WTC11 (cell line): ENCODE measurements at regions not wholly inside any gene's neighbourhood (a gene's known extent, or its start where the extent isn't known, plus 50 kb on each side); places are given as distances from the start of the nearest gene placed in this dataset.

Source experiments
- ATAC-seq: fragments of 200-7000 bp; cut with Tn5 transposase; 2 replicates; pipeline ENCODE4 v1.10.0; 2021; ENCODE audit warnings: mild to moderate bottlenecking, moderate library complexity
- CTCF ChIA-PET: fragments of 300-600 bp; sonication (Branson Sonifier 250); formaldehyde crosslinking; loops from one replicate; lab custom pipeline; 2021; ENCODE audit warnings: antibody characterized with exemption; lab: Charles Lee
- POLR2A ChIA-PET: fragments of 350-600 bp; sonication (Branson Sonifier 250); formaldehyde crosslinking; loops from one replicate; lab custom pipeline; 2021; ENCODE audit warnings: antibody characterized with exemption; lab: Charles Lee
- DNase-seq: peaks from one replicate; pipeline ENCODE4 v3.0.0; 2021; ENCODE audit warnings: low spot score
- H3K27ac Mint-ChIP-seq: 2 replicates; pipeline ENCODE4 v1.8.0; 2021; ENCODE audit warnings: mixed read lengths
- H3K27me3 Mint-ChIP-seq: 2 replicates; pipeline ENCODE4 v1.8.0; 2021; ENCODE audit warnings: low read depth, mild to moderate bottlenecking, moderate library complexity, mixed read lengths
- H3K36me3 Mint-ChIP-seq: 2 replicates; pipeline ENCODE4 v1.8.0; 2021; ENCODE audit warnings: mixed read lengths
- H3K4me1 Mint-ChIP-seq: 2 replicates; pipeline ENCODE4 v1.8.0; 2022; ENCODE audit warnings: mixed read lengths
- H3K4me3 Mint-ChIP-seq: 2 replicates; pipeline ENCODE4 v1.8.0; 2021; ENCODE audit warnings: mild to moderate bottlenecking, moderate library complexity, mixed read lengths
- H3K9me3 Mint-ChIP-seq: 2 replicates; pipeline ENCODE4 v1.8.0; 2021; ENCODE audit warnings: mixed read lengths
- ATF1 ChIP-seq: sonication (generic); formaldehyde crosslinking; IDR thresholded peaks from 2 replicates; pipeline ENCODE4 v1.8.1; 2023; ENCODE audit warnings: mild to moderate bottlenecking, moderate library complexity, missing genetic modification reagents
- ESRRA ChIP-seq: sonication (generic); formaldehyde crosslinking; IDR thresholded peaks from 2 replicates; pipeline ENCODE4 v1.8.1; 2022; ENCODE audit warnings: mild to moderate bottlenecking, missing genetic modification reagents, borderline replicate concordance
- IRF2 ChIP-seq: sonication (generic); formaldehyde crosslinking; IDR thresholded peaks from 2 replicates; pipeline ENCODE4 v1.8.0; 2022; ENCODE audit warnings: low read depth, missing genetic modification reagents, borderline replicate concordance
- KAT7 ChIP-seq: sonication (generic); formaldehyde crosslinking; IDR thresholded peaks from 2 replicates; pipeline ENCODE4 v1.8.1; 2023; ENCODE audit warnings: missing genetic modification reagents, mild to moderate bottlenecking, borderline replicate concordance
- MYBL2 ChIP-seq: sonication (generic); formaldehyde crosslinking; IDR thresholded peaks from 2 replicates; pipeline ENCODE4 v1.8.1; 2023; ENCODE audit warnings: mild to moderate bottlenecking, moderate library complexity, missing genetic modification reagents
- NFE2L1 ChIP-seq: sonication (generic); formaldehyde crosslinking; IDR thresholded peaks from 2 replicates; pipeline ENCODE4 v1.8.1; 2023; ENCODE audit warnings: missing genetic modification reagents
- NFYB ChIP-seq: sonication (generic); formaldehyde crosslinking; conservative IDR thresholded peaks from 2 replicates; pipeline ENCODE4 v1.8.0; 2022; ENCODE audit warnings: low read depth, missing genetic modification reagents
- PRRX2 ChIP-seq: fragments of 250-450 bp; sonication (Bioruptor Pico); IDR thresholded peaks from 2 replicates; pipeline ENCODE4 v1.8.0; 2021; ENCODE audit warnings: mild to moderate bottlenecking
- TP53 ChIP-seq: sonication (generic); formaldehyde crosslinking; IDR thresholded peaks from 2 replicates; pipeline ENCODE4 v1.8.1; 2023; ENCODE audit warnings: mild to moderate bottlenecking, missing genetic modification reagents
- ZBTB21 ChIP-seq: sonication (generic); formaldehyde crosslinking; IDR thresholded peaks from 2 replicates; pipeline ENCODE4 v1.8.1; 2023; ENCODE audit warnings: mild to moderate bottlenecking, missing genetic modification reagents, borderline replicate concordance
- ZNF121 ChIP-seq: sonication (generic); formaldehyde crosslinking; IDR thresholded peaks from 2 replicates; pipeline ENCODE4 v1.8.0; 2023; ENCODE audit warnings: missing genetic modification reagents
- ZNF263 ChIP-seq: sonication (generic); formaldehyde crosslinking; IDR thresholded peaks from 2 replicates; pipeline ENCODE4 v1.8.1; 2022; ENCODE audit warnings: low read depth, mild to moderate bottlenecking, moderate library complexity, missing genetic modification reagents
- ZNF396 ChIP-seq: fragments of 250-450 bp; sonication (Bioruptor Pico); IDR thresholded peaks from 2 replicates; pipeline ENCODE4 v1.8.0; 2021; ENCODE audit warnings: mild to moderate bottlenecking, moderate library complexity, borderline replicate concordance
- ZNF416 ChIP-seq: fragments of 250-450 bp; sonication (Bioruptor Pico); IDR thresholded peaks from 2 replicates; pipeline ENCODE4 v1.9.0; 2021; ENCODE audit warnings: mild to moderate bottlenecking, inconsistent platforms
- TF ChIP-seq, protein P1 (sequence below): sonication (generic); formaldehyde crosslinking; IDR thresholded peaks from 2 replicates; pipeline ENCODE4 v1.8.1; 2022; ENCODE audit warnings: mild to moderate bottlenecking, moderate library complexity, missing genetic modification reagents
- TF ChIP-seq, protein P2 (sequence below): sonication (generic); formaldehyde crosslinking; IDR thresholded peaks from 2 replicates; pipeline ENCODE4 v1.8.1; 2023; ENCODE audit warnings: mild to moderate bottlenecking, missing genetic modification reagents
- TF ChIP-seq, protein P3 (sequence below): sonication (generic); formaldehyde crosslinking; IDR thresholded peaks from 2 replicates; pipeline ENCODE4 v1.8.0; 2023; ENCODE audit warnings: missing genetic modification reagents
- TF ChIP-seq, protein P4 (sequence below): sonication (generic); formaldehyde crosslinking; conservative IDR thresholded peaks from 2 replicates; pipeline ENCODE4 v1.8.1; 2023; ENCODE audit warnings: mild to moderate bottlenecking, low read depth, missing genetic modification reagents, moderate library complexity
- TF ChIP-seq, protein P5 (sequence below): sonication (generic); formaldehyde crosslinking; IDR thresholded peaks from 2 replicates; pipeline ENCODE4 v1.8.1; 2023; ENCODE audit warnings: mild to moderate bottlenecking, missing genetic modification reagents, moderate library complexity
- TF ChIP-seq, protein P6 (sequence below): sonication (generic); formaldehyde crosslinking; IDR thresholded peaks from 2 replicates; pipeline ENCODE4 v1.8.0; 2022; ENCODE audit warnings: mild to moderate bottlenecking, missing genetic modification reagents
- TF ChIP-seq, protein P7 (sequence below): sonication (generic); formaldehyde crosslinking; IDR thresholded peaks from 2 replicates; pipeline ENCODE4 v1.8.1; 2022; ENCODE audit warnings: low read depth, mild to moderate bottlenecking, moderate library complexity, missing genetic modification reagents, borderline replicate concordance

DNA sequence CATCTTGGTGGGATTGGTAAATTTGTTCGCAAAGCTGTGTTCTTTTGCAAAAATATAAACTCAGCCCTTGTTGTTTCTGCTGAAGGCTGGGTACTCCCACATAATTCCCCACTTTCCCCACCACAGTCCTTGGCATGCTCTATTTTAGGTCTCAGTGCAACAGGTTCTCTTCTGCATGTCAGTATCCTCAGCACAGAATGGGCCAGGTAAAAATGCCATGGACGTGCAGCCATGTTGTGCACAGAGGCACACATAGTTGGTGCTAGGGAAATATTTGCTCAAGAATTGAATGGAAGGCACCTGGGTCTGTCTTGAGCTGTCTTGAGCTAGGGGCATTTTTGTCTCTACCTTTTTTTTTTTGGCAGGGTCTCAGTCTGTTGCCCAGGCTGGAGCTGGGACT is 87.8 kb upstream of the LHX5 start:
- no peak for ATAC-seq
- no peaks in the 10 kb centered on the region; the same call in 1 of the 2 replicates for H3K27me3 Mint-ChIP-seq
- no peak for DNase-seq
- H3K27ac Mint-ChIP-seq = no peak overlapping the region
- ChIA-PET POLR2A (no interaction called here), CTCF (no interaction called here)
- H3K9me3 Mint-ChIP-seq = peaks cover 6% of the 10 kb centered on the region; the same call in 1 of the 2 replicates
- no peak overlapping the region for H3K4me3 Mint-ChIP-seq
- TF ChIP-seq KAT7 (CRISPR knock-in tag) = no peak
- no peak for TF ChIP-seq ZNF121 (CRISPR knock-in tag)
- TF ChIP-seq, protein P1, sequence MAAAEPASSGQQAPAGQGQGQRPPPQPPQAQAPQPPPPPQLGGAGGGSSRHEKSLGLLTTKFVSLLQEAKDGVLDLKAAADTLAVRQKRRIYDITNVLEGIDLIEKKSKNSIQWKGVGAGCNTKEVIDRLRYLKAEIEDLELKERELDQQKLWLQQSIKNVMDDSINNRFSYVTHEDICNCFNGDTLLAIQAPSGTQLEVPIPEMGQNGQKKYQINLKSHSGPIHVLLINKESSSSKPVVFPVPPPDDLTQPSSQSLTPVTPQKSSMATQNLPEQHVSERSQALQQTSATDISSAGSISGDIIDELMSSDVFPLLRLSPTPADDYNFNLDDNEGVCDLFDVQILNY (CRISPR knock-in tag) = no peak
- no peak for TF ChIP-seq ZBTB21 (CRISPR knock-in tag)
- no peak for TF ChIP-seq ZNF416 (CRISPR knock-in tag)
- H3K36me3 Mint-ChIP-seq = no peaks in the 10 kb centered on the region
- peaks cover 19% of the 10 kb centered on the region for H3K4me1 Mint-ChIP-seq

DNA sequence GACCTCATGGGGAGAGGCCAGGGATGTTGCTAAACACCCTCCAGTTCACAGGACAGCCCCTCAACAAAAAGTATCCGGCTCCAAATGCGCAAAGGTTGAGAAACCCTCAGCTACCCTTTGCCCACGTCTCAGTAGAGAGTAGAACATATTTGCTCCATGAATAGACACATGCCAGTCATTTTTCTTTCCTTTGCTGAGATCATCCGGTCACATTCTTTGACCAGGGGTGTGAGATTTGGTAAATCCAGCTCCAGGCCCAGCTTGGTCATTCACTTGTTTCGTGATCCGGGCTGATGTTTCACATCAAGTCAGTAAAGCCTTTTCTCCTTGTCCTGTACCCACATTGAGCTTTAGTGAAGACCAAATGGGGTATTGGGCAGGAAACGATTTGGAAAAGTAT is 83.6 kb upstream of the LHX5 start:
- POLR2A ChIA-PET = no interaction called here

DNA sequence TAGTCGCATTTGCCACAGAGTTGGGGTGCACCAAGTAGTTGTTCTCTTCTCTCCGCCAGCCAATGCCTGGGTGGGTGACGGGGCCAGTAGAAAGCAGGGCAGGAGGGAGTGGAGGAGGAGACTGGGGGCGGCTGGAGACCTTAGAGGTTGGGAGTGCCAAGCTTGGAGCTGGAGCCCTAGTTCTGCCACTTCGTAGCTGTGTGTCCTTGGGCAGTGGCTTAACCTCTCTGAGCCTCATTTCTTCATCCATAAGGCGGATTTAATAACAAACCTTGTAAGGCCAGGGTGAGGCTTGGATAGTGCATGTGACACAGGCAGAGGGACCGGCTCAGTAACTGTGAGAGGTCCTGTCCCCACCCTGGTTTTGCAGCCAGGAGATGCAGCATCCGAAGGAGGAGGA is 81.1 kb upstream of the LHX5 start:
- Mint-ChIP-seq H3K4me1 (peaks cover 5% of the 10 kb centered on the region), H3K27me3 (no peaks in the 10 kb centered on the region), H3K4me3 (no peak overlapping the region), H3K9me3 (peaks cover 17% of the 10 kb centered on the region), H3K36me3 (peaks cover 9% of the 10 kb centered on the region), H3K27ac (no peak overlapping the region)
- DNase-seq (no peak), ATAC-seq (no peak)
- CTCF ChIA-PET = no interaction called here
- TF ChIP-seq ZNF263 (no peak), MYBL2 (CRISPR knock-in tag) (no peak), ZNF396 (no peak), ESRRA (CRISPR knock-in tag) (no peak), TP53 (no peak), IRF2 (CRISPR knock-in tag) (no peak), PRRX2 (CRISPR knock-in tag) (no peak), ATF1 (CRISPR knock-in tag) (no peak)
- TF ChIP-seq, protein P2, sequence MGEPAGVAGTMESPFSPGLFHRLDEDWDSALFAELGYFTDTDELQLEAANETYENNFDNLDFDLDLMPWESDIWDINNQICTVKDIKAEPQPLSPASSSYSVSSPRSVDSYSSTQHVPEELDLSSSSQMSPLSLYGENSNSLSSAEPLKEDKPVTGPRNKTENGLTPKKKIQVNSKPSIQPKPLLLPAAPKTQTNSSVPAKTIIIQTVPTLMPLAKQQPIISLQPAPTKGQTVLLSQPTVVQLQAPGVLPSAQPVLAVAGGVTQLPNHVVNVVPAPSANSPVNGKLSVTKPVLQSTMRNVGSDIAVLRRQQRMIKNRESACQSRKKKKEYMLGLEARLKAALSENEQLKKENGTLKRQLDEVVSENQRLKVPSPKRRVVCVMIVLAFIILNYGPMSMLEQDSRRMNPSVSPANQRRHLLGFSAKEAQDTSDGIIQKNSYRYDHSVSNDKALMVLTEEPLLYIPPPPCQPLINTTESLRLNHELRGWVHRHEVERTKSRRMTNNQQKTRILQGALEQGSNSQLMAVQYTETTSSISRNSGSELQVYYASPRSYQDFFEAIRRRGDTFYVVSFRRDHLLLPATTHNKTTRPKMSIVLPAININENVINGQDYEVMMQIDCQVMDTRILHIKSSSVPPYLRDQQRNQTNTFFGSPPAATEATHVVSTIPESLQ (CRISPR knock-in tag) = no peak
- TF ChIP-seq, protein P3, sequence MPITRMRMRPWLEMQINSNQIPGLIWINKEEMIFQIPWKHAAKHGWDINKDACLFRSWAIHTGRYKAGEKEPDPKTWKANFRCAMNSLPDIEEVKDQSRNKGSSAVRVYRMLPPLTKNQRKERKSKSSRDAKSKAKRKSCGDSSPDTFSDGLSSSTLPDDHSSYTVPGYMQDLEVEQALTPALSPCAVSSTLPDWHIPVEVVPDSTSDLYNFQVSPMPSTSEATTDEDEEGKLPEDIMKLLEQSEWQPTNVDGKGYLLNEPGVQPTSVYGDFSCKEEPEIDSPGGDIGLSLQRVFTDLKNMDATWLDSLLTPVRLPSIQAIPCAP (CRISPR knock-in tag) = no peak
- TF ChIP-seq, protein P4, sequence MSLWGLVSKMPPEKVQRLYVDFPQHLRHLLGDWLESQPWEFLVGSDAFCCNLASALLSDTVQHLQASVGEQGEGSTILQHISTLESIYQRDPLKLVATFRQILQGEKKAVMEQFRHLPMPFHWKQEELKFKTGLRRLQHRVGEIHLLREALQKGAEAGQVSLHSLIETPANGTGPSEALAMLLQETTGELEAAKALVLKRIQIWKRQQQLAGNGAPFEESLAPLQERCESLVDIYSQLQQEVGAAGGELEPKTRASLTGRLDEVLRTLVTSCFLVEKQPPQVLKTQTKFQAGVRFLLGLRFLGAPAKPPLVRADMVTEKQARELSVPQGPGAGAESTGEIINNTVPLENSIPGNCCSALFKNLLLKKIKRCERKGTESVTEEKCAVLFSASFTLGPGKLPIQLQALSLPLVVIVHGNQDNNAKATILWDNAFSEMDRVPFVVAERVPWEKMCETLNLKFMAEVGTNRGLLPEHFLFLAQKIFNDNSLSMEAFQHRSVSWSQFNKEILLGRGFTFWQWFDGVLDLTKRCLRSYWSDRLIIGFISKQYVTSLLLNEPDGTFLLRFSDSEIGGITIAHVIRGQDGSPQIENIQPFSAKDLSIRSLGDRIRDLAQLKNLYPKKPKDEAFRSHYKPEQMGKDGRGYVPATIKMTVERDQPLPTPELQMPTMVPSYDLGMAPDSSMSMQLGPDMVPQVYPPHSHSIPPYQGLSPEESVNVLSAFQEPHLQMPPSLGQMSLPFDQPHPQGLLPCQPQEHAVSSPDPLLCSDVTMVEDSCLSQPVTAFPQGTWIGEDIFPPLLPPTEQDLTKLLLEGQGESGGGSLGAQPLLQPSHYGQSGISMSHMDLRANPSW (CRISPR knock-in tag) = no peak
- TF ChIP-seq, protein P5, sequence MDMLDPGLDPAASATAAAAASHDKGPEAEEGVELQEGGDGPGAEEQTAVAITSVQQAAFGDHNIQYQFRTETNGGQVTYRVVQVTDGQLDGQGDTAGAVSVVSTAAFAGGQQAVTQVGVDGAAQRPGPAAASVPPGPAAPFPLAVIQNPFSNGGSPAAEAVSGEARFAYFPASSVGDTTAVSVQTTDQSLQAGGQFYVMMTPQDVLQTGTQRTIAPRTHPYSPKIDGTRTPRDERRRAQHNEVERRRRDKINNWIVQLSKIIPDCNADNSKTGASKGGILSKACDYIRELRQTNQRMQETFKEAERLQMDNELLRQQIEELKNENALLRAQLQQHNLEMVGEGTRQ (CRISPR knock-in tag) = no peak
- TF ChIP-seq, protein P6, sequence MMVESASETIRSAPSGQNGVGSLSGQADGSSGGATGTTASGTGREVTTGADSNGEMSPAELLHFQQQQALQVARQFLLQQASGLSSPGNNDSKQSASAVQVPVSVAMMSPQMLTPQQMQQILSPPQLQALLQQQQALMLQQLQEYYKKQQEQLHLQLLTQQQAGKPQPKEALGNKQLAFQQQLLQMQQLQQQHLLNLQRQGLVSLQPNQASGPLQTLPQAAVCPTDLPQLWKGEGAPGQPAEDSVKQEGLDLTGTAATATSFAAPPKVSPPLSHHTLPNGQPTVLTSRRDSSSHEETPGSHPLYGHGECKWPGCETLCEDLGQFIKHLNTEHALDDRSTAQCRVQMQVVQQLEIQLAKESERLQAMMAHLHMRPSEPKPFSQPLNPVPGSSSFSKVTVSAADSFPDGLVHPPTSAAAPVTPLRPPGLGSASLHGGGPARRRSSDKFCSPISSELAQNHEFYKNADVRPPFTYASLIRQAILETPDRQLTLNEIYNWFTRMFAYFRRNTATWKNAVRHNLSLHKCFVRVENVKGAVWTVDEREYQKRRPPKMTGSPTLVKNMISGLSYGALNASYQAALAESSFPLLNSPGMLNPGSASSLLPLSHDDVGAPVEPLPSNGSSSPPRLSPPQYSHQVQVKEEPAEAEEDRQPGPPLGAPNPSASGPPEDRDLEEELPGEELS (CRISPR knock-in tag) = no peak
- POLR2A ChIA-PET = no interaction called here

More for the DNA sequence above, 83.6 kb upstream of the LHX5 start:
- no peak for DNase-seq
- no peaks in the 10 kb centered on the region; the same call in 1 of the 2 replicates for H3K27me3 Mint-ChIP-seq
- no peak overlapping the region for H3K27ac Mint-ChIP-seq
- no peak for ATAC-seq
- H3K4me3 Mint-ChIP-seq = no peak overlapping the region
- TF ChIP-seq NFYB (no peak), NFE2L1 (CRISPR knock-in tag) (no peak)
- TF ChIP-seq, protein P7, sequence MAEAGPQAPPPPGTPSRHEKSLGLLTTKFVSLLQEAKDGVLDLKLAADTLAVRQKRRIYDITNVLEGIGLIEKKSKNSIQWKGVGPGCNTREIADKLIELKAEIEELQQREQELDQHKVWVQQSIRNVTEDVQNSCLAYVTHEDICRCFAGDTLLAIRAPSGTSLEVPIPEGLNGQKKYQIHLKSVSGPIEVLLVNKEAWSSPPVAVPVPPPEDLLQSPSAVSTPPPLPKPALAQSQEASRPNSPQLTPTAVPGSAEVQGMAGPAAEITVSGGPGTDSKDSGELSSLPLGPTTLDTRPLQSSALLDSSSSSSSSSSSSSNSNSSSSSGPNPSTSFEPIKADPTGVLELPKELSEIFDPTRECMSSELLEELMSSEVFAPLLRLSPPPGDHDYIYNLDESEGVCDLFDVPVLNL (CRISPR knock-in tag) = no peak
- CTCF ChIA-PET = no interaction called here
- H3K36me3 Mint-ChIP-seq = no peaks in the 10 kb centered on the region
- H3K9me3 Mint-ChIP-seq = peaks cover 6% of the 10 kb centered on the region; the same call in 1 of the 2 replicates
- H3K4me1 Mint-ChIP-seq = peaks cover 17% of the 10 kb centered on the region
